Activated T-cell treated with anti-CD3 and anti-CD28 coated beads, Interleukin-2, amount 50 U/mL, for 4 hours (primary cell): ENCODE measurements at regions not wholly inside any gene's neighbourhood (a gene's known extent, or its start where the extent isn't known, plus 50 kb on each side); places are given as distances from the start of the nearest gene placed in this dataset.
A peak's percentile ranks its signal among the peaks of the same experiment; 100 is the strongest.
"Not testable (repeated sequence)": the region's sequence is repeated elsewhere in the genome, so short reads cannot be mapped to it uniquely, and the experiment has no call there.

Source experiments
- ATAC-seq, 2 donors: fragments of 200-7000 bp; cut with Tn5 transposase; one replicate each; pipeline ENCODE4 v1.10.0; 2021
- DNase-seq: peaks from one replicate; pipeline ENCODE4 v3.0.0-alpha.2; 2020
- H3K27me3 Mint-ChIP-seq: one replicate; pipeline ENCODE4 v1.8.0; 2021; ENCODE audit warnings: low read depth, mixed read lengths
- H3K36me3 Mint-ChIP-seq: one replicate; pipeline ENCODE4 v1.8.0; 2022; ENCODE audit warnings: mixed read lengths; ENCODE audit not compliant: insufficient read depth
- H3K4me1 Mint-ChIP-seq: one replicate; pipeline ENCODE4 v1.8.0; 2021; ENCODE audit warnings: low read depth, mixed read lengths
- H3K4me3 Mint-ChIP-seq: one replicate; pipeline ENCODE4 v1.8.0; 2021; ENCODE audit warnings: mild to moderate bottlenecking, moderate library complexity, mixed read lengths
- H3K9me3 Mint-ChIP-seq: one replicate; pipeline ENCODE4 v1.8.0; 2021; ENCODE audit warnings: mixed read lengths

DNA sequence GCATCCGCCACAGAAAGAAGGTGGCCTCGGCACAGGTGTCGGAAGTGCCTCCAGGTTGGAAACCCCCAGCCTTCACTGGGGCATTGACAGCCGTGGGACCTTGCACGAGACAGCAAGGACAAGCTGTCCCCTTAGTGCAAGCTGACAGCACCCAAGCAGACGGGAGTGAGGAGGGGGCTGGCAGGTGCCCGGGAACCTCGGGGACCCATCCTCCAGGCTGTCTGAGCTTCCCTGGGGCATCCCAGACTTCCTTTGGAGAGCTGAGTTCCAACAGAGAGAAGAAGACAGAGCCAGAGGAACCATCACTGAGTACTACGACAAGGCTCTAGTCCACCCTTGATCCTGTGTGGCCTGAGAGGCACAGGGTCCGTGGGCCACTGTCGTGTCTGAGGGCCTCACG, 100.6 kb upstream of the RAB4A start:
- DNase-seq (no peak), ATAC-seq (no peak)
- H3K4me3 Mint-ChIP-seq: no peak overlapping the region
- H3K9me3 Mint-ChIP-seq: no peaks in the 10 kb centered on the region
- H3K36me3 Mint-ChIP-seq: no peaks in the 10 kb centered on the region
- peaks cover 2% of the 10 kb centered on the region for H3K27me3 Mint-ChIP-seq
- no peaks in the 10 kb centered on the region for H3K4me1 Mint-ChIP-seq

- no peak for DNase-seq
- ATAC-seq: no peak
- H3K36me3 Mint-ChIP-seq: no peaks in the 10 kb centered on the region
- no peaks in the 10 kb centered on the region for H3K9me3 Mint-ChIP-seq
- no peaks in the 10 kb centered on the region for H3K4me1 Mint-ChIP-seq
- H3K27me3 Mint-ChIP-seq: peaks cover 2% of the 10 kb centered on the region
- H3K4me3 Mint-ChIP-seq: no peak overlapping the region
Observed at GRCh38 chr1:229170778-229171505, 100.0 kb upstream of the RAB4A start.

DNA sequence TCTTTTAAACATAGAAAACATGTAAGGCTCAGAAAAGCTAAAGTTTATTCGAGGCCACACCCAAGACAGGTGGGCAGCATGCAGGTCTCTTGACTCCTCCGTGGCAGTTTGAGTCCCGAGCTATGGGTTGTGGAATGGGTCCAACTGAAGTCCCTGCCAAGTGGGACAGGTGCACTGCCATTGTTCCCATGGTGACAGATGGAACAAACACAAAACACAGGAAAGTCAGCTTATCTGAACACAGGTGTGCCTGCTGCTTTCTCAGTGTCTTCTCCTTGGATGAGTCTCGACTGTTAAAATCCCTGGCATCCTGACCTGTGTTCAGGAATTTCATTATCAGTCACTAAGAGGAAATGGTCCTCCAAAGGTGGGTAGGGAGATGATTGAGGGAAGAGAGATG, 99.0 kb upstream of the RAB4A start:
- Mint-ChIP-seq H3K4me3 (no peak overlapping the region), H3K36me3 (no peaks in the 10 kb centered on the region), H3K27me3 (peaks cover 2% of the 10 kb centered on the region), H3K9me3 (no peaks in the 10 kb centered on the region), H3K4me1 (no peaks in the 10 kb centered on the region)
- DNase-seq (no peak), ATAC-seq (no peak)

DNA sequence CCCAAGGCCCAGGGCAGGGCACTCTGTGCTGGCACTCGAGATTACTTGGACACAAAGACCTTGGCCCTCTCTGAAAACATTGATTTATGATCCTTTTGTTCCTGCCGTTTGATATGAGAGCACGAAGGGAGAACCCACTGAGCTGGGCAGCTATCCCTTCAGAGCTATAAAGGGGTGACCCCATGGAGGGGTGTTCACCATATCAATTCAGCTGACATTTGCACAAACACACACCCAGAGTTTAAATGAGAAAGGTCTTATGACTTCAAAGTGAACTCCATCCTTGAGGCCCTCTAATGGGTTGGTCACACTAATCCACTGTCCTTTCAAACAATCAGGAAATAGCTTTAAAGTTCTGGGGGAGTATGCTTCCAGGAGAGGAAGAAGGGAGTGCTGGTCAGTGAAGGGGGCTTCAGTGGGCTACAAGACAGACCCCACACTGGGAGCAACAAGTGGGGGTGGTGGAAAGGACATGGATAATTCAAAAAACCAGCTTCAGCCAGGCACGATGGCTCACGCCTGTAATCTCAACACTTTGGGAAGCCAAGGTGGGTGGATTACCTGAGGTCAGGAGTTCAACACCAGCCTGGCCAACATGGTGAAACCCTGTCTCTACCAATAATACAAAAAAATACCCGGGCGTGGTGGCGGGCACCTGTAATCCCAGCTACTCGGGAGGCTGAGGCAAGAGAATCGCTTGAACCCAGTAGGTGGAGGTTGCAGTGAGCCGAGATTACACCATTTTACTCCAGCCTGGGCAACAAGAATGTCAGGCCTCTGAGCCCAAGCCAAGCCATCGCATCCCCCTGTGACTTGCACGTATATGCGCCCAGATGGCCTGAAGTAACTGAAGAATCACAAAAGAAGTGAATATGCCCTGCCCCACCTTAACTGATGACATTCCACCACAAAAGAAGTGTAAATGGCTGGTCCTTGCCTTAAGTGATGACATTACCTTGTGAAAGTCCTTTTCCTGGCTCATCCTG, 97.1 kb upstream of the RAB4A start:
- H3K4me1 Mint-ChIP-seq, H3K4me3 Mint-ChIP-seq, DNase-seq, ATAC-seq, H3K9me3 Mint-ChIP-seq, H3K27me3 Mint-ChIP-seq, H3K36me3 Mint-ChIP-seq: not testable (repeated sequence)

DNA sequence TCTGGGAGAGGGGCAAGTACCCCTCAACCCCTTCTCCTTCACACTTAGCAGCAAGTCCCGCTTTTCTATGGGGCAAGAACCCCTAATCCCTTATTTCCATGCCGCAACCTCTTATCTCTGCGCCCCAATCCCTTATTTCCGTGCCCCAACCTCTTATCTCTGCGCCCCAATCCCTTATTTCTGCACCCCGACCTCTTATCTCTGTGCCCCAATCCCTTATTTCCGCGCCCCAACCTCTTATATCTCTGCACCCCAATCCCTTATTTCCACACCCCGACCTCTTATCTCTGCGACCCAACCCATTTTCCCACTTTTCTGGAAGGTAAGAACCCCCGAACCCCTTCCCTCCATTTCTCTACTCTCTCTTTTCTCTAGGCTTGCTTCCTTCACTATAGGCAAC, 95.6 kb upstream of the RAB4A start:
- not testable (repeated sequence) for H3K4me1 Mint-ChIP-seq, ATAC-seq, H3K27me3 Mint-ChIP-seq, H3K9me3 Mint-ChIP-seq, H3K36me3 Mint-ChIP-seq, DNase-seq, H3K4me3 Mint-ChIP-seq

GRCh38 chr1:229176457-229176856, 94.5 kb upstream of the RAB4A start:
- not testable (repeated sequence) for H3K4me1 Mint-ChIP-seq, H3K4me3 Mint-ChIP-seq, H3K27me3 Mint-ChIP-seq, H3K36me3 Mint-ChIP-seq, ATAC-seq, H3K9me3 Mint-ChIP-seq, DNase-seq

DNA sequence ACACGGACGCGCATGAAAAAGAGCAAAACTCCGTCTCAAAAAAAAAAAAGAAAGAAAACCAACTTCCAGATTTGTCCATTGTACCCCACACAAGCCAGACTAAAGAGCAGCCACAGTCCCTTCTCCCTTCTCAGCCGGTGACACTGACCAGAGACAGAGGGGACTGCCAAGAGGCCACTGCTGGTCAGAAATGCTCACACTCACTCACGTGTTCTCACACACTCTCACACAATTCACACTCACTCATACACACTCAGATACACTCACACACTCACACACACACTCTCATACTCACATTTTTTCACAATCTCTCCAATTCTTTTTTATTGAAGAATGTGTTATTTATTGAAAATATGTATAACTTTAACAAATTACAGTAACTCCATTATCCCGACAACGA, 90.8 kb upstream of the RAB4A start:
- Mint-ChIP-seq H3K36me3 (no peaks in the 10 kb centered on the region), H3K4me1 (no peaks in the 10 kb centered on the region), H3K27me3 (no peaks in the 10 kb centered on the region), H3K9me3 (no peaks in the 10 kb centered on the region), H3K4me3 (no peak overlapping the region)
- ATAC-seq (no peak), DNase-seq (no peak)

- no peak for ATAC-seq
- Mint-ChIP-seq H3K36me3 (no peaks in the 10 kb centered on the region), H3K27me3 (no peaks in the 10 kb centered on the region), H3K4me1 (peaks cover under 1% of the 10 kb centered on the region), H3K4me3 (no peak overlapping the region), H3K9me3 (no peaks in the 10 kb centered on the region)
- no peak for DNase-seq
Observed at GRCh38 chr1:229181419-229181818, 89.5 kb upstream of the RAB4A start.

DNA sequence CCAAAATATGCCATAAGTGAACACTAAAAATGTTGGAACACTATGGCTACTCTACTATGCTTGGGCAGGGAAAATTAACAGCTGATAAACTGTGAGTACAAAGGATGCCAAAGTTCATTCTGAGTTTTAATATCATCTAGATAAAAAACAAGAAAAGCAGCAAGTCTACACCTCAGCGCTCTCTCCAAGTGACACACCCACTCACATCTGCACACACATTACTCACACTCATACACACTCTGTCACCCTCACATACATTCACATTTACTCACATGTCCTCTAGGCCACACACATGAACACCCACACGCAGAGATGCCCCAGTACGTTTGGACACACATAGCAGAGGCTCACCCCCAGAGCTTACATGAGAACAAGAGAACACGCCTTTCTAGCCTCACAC, 87.3 kb upstream of the RAB4A start:
- ATAC-seq (no peak), DNase-seq (no peak)
- Mint-ChIP-seq H3K36me3 (no peaks in the 10 kb centered on the region), H3K27me3 (no peaks in the 10 kb centered on the region), H3K4me3 (no peak overlapping the region), H3K9me3 (no peaks in the 10 kb centered on the region), H3K4me1 (peaks cover 3% of the 10 kb centered on the region)

- ATAC-seq: no peak
- no peaks in the 10 kb centered on the region for H3K36me3 Mint-ChIP-seq
- H3K27me3 Mint-ChIP-seq: no peaks in the 10 kb centered on the region
- no peaks in the 10 kb centered on the region for H3K9me3 Mint-ChIP-seq
- H3K4me3 Mint-ChIP-seq: no peak overlapping the region
- peaks cover 3% of the 10 kb centered on the region for H3K4me1 Mint-ChIP-seq
- DNase-seq: no peak
Observed at GRCh38 chr1:229184066-229184465, 86.8 kb upstream of the RAB4A start.

GRCh38 chr1:229185963-229186362, 84.9 kb upstream of the RAB4A start:
- no peak for ATAC-seq
- H3K9me3 Mint-ChIP-seq: no peaks in the 10 kb centered on the region
- no peak overlapping the region for H3K4me3 Mint-ChIP-seq
- DNase-seq: no peak
- H3K27me3 Mint-ChIP-seq: no peaks in the 10 kb centered on the region
- H3K36me3 Mint-ChIP-seq: no peaks in the 10 kb centered on the region
- peaks cover 4% of the 10 kb centered on the region for H3K4me1 Mint-ChIP-seq

GRCh38 chr1:229186373-229187056, 84.4 kb upstream of the RAB4A start:
- H3K9me3 Mint-ChIP-seq: no peaks in the 10 kb centered on the region
- H3K4me1 Mint-ChIP-seq: peaks cover 8% of the 10 kb centered on the region
- ATAC-seq (peak; percentile 93 to 96), DNase-seq (no peak)
- H3K36me3 Mint-ChIP-seq: no peaks in the 10 kb centered on the region
- no peaks in the 10 kb centered on the region for H3K27me3 Mint-ChIP-seq
- no peak overlapping the region for H3K4me3 Mint-ChIP-seq

DNA sequence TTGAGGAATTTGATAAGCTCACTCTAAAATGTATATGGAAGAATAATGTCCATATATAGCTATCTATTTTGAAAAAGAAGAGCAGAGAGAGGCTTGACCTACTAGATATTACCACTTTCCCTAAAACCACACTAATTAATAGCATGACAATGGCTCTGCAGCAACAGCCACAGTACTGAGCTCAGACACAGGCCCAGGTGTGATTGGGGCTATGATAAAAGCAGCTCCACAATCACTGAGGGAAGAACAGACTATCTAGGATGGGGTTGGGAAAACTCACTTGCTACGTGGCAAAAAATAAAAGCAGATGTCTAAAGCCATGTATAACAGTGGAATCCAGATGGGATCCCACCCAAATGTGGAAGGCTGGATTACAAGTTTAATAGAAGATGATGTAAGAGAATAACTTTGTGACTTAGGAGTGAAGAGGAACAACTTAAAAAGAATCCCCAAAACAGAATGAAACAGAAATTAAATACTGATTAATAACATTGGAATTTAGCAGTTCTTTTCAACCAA, 80.8 kb upstream of the RAB4A start:
- H3K27me3 Mint-ChIP-seq: no peaks in the 10 kb centered on the region

DNA sequence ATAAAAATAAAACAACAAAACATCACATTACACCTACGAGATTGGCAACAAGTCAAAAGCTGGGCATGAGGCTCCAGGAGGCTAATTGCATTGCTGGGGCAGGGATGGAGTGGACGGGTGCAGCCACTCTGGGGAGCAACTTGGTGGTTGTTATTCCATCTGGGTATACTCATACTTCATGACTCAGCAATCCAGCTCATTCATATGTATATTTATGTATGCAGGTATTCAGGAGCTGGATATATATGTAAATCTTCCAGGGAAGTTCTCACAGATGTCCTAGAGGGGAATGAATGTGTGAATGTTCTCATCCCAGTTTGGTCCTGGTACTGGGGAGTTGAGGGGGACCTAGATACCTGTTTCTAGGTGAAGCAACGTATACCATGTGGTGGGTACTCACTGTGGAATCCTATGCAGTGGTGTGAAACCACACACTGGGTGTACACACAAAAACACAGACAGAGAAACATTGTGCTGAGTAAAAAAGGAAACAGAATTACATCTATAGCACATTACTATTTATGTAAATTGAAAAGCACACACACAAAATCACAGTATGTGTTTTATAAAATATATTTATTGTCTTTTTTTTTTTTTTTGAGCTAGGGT, 79.7 kb upstream of the RAB4A start:
- DNase-seq: no peak
- peaks cover 22% of the 10 kb centered on the region for H3K4me1 Mint-ChIP-seq
- no peaks in the 10 kb centered on the region for H3K27me3 Mint-ChIP-seq
- H3K36me3 Mint-ChIP-seq: no peaks in the 10 kb centered on the region
- H3K4me3 Mint-ChIP-seq: no peak overlapping the region
- H3K9me3 Mint-ChIP-seq: no peaks in the 10 kb centered on the region
- ATAC-seq: no peak

More for the DNA sequence above, 80.8 kb upstream of the RAB4A start:
- Mint-ChIP-seq H3K36me3 (no peaks in the 10 kb centered on the region), H3K4me3 (no peak overlapping the region), H3K4me1 (peaks cover 22% of the 10 kb centered on the region), H3K9me3 (no peaks in the 10 kb centered on the region)
- no peak for DNase-seq
- ATAC-seq: no peak
